Naive thymus-derived CD4-positive, alpha-beta T cell (primary cell): ENCODE measurements at regions not wholly inside any gene's neighbourhood (a gene's known extent, or its start where the extent isn't known, plus 50 kb on each side); places are given as distances from the start of the nearest gene placed in this dataset.

Experiments
- ATAC-seq: fragments of 150-1000 bp; cut with Tn5 transposase; 2 replicates; pipeline ENCODE4 v1.10.0; 2021; ENCODE audit warnings: mild to moderate bottlenecking, moderate library complexity
- CTCF ChIA-PET: fragments of 350-600 bp; sonication (Branson Sonifier 250); formaldehyde crosslinking; loops from one replicate; lab custom pipeline; 2021; ENCODE audit warnings: antibody characterized with exemption; lab: Charles Lee
- POLR2A ChIA-PET: fragments of 350-600 bp; sonication (Branson Sonifier 250); formaldehyde crosslinking; loops from one replicate; lab custom pipeline; 2021; ENCODE audit warnings: antibody characterized with exemption, inconsistent platforms; lab: Charles Lee
- DNase-seq, 9 donors: peaks; one replicate each; pipeline versions ENCODE4 v3.0.0 to v3.0.0-alpha.2; 2020 to 2022; ENCODE audit warnings: mixed read lengths in 1 of 9
- H3K27ac ChIP-seq: one replicate; pipeline ENCODE4 v1.7.0; 2013; ENCODE audit warnings: mild to moderate bottlenecking, low read depth, low read length, moderate library complexity
- H3K27me3 ChIP-seq, 2 donors: one replicate each; pipeline ENCODE4 v1.7.0; 2013; ENCODE audit warnings: low read length in 2 of 2, mild to moderate bottlenecking in 2 of 2, moderate library complexity in 2 of 2; ENCODE audit not compliant: control insufficient read depth in 2 of 2, insufficient read depth in 2 of 2
- H3K36me3 ChIP-seq, 3 experiments: 1 replicate in 2 of 3; 2 replicates in 1 of 3; pipeline ENCODE4 v1.7.0; 2013; ENCODE audit warnings: low read length in 3 of 3, mild to moderate bottlenecking in 3 of 3, moderate library complexity in 1 of 3; ENCODE audit not compliant: insufficient read depth in 3 of 3, control insufficient read depth in 2 of 3
- H3K4me1 ChIP-seq, 2 donors: one replicate each; pipeline ENCODE4 v1.7.0; 2013; ENCODE audit warnings: low read length in 2 of 2, mild to moderate bottlenecking in 2 of 2, moderate library complexity in 1 of 2; ENCODE audit not compliant: control insufficient read depth in 2 of 2, insufficient read depth in 2 of 2
- H3K4me3 ChIP-seq: 2 replicates; pipeline ENCODE4 v1.7.0; 2013; ENCODE audit warnings: mild to moderate bottlenecking, low read length
- H3K9me3 ChIP-seq, 3 experiments: 1 replicate in 2 of 3; 2 replicates in 1 of 3; pipeline ENCODE4 v1.7.0; 2013; ENCODE audit warnings: low read length in 3 of 3; ENCODE audit not compliant: control insufficient read depth in 2 of 3
- H3K27ac Mint-ChIP-seq, 9 donors: one replicate each; pipeline ENCODE4 v1.8.0; 2020 to 2022; ENCODE audit warnings: mixed read lengths in 9 of 9, mild to moderate bottlenecking in 8 of 9, moderate library complexity in 5 of 9, inconsistent platforms in 2 of 9
- H3K27me3 Mint-ChIP-seq, 5 donors: one replicate each; pipeline ENCODE4 v1.8.0; 2021 to 2022; ENCODE audit warnings: mixed read lengths in 5 of 5, mild to moderate bottlenecking in 1 of 5
- H3K36me3 Mint-ChIP-seq, 5 donors: one replicate each; pipeline ENCODE4 v1.8.0; 2020 to 2022; ENCODE audit warnings: mixed read lengths in 5 of 5, mild to moderate bottlenecking in 3 of 5, inconsistent platforms in 1 of 5
- H3K4me1 Mint-ChIP-seq, 7 donors: one replicate each; pipeline ENCODE4 v1.8.0; 2020 to 2022; ENCODE audit warnings: mixed read lengths in 7 of 7, mild to moderate bottlenecking in 3 of 7, inconsistent platforms in 1 of 7
- H3K4me3 Mint-ChIP-seq, 10 donors: one replicate each; pipeline ENCODE4 v1.8.0; 2020 to 2022; ENCODE audit warnings: mild to moderate bottlenecking in 10 of 10, mixed read lengths in 10 of 10, moderate library complexity in 6 of 10, inconsistent platforms in 2 of 10
- H3K9me3 Mint-ChIP-seq, 11 donors: one replicate each; pipeline ENCODE4 v1.8.0; 2020 to 2022; ENCODE audit warnings: mixed read lengths in 11 of 11, mild to moderate bottlenecking in 4 of 11, inconsistent platforms in 1 of 11, moderate library complexity in 1 of 11
- intact Hi-C, 2 donors: fragments of 100-400 bp; cut with micrococcal nuclease; formaldehyde crosslinking; loops; one replicate each; pipeline ENCODE4 v1.15.1; 2023

DNA sequence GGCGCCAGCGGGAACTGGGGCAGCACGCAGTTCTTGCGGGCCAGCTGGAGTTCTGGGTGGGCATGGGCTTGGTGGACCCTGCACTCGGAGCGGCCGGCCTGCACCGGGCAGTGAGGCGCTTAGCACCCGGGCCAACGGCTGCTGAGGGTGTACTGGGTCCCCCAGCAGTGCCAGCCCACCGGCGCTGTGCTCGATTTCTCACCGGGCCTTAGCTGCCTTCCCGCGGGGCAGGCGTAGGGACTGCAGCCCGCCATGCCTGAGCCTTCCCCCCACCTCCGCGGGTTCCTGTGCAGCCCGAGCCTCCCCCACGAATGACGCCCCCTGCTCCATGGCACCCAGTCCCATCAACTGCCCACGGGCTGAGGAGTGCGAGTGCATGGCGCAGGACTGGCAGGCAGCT, 168.8 kb downstream of the CD24 start:
- Histone ChIP-seq H3K9me3 (peaks cover 0 to 34% (median 0%) of the 10 kb centered on the region in 3 experiments), H3K36me3 (no peaks in the 10 kb centered on the region), H3K4me3 (no peak overlapping the region), H3K4me1 (no peaks in the 10 kb centered on the region), H3K27me3 (no peaks in the 10 kb centered on the region), H3K27ac (no peak overlapping the region)
- CTCF ChIA-PET = no interaction called here
- intact Hi-C loops = no loop called here
- Mint-ChIP-seq H3K4me1 (no peaks in the 10 kb centered on the region), H3K27me3 (peaks cover 2 to 25% (median 6%) of the 10 kb centered on the region in 5 donors), H3K27ac (no peak overlapping the region), H3K9me3 (peaks cover 12 to 52% (median 25%) of the 10 kb centered on the region in 11 donors), H3K4me3 (no peak overlapping the region), H3K36me3 (peaks cover 0 to 13% (median 6%) of the 10 kb centered on the region in 5 donors)
- ATAC-seq (no peak), DNase-seq (no peak)
- POLR2A ChIA-PET = no interaction called here

DNA sequence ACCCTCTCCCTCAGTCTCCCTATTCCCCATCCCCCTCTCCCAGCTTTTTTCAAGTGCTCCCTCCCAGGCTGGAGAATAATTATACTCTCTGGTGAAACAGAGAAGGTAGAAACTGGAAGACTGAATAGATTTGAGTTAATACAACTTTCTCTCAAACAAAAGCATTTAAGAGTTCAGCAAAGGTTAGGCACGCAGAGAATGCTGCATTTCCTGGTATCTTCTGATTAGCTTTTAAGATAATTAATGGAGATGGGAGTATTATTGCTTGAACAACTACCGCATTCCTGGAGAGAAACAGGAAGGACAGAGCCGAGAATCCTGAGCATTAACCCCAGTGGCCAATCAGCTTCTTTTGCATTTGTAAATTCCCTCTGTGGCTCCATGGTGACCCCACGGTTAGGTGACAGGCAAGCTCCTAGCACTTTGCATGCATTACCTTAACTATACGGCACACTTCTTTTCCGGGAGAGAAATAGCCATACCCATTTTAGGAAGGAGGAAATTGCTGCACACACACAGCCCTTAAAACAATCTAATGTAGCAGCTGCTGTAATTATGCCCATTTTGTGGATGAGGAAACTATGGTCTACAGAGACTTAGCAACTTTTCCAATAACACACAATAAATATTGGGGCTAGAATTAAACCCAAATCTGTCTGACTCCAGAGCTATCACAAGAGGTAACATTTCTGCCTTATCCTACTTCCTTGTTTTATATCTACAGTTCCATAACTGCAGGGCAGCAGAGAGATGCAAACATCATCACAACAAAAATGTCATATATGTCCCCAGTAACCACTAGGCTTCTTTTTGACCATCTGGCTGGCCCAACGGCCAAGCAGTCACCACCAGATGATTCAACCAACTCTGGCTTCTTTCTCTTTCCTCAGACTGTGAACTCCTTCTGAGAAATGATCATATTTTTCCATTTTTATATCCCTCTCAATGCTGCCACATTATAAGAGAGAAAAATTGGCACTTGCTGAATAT, 169.9 kb downstream of the CD24 start:
- H3K9me3 Mint-ChIP-seq = peaks cover 9 to 41% (median 16%) of the 10 kb centered on the region in 11 donors
- Histone ChIP-seq H3K9me3 (peaks cover 0 to 23% (median 0%) of the 10 kb centered on the region in 3 experiments), H3K4me3 (no peak overlapping the region), H3K36me3 (no peaks in the 10 kb centered on the region), H3K27ac (no peak overlapping the region), H3K4me1 (no peaks in the 10 kb centered on the region), H3K27me3 (no peaks in the 10 kb centered on the region)
- DNase-seq (no peak), ATAC-seq (no peak)
- intact Hi-C loops = no loop called here
- CTCF ChIA-PET = no interaction called here
- peaks cover 0 to 13% (median 6%) of the 10 kb centered on the region in 5 donors for H3K36me3 Mint-ChIP-seq
- peaks cover 2 to 34% (median 6%) of the 10 kb centered on the region in 5 donors for H3K27me3 Mint-ChIP-seq
- POLR2A ChIA-PET = no interaction called here
- H3K4me1 Mint-ChIP-seq = no peaks in the 10 kb centered on the region
- no peak overlapping the region for H3K27ac Mint-ChIP-seq
- H3K4me3 Mint-ChIP-seq = no peak overlapping the region

DNA sequence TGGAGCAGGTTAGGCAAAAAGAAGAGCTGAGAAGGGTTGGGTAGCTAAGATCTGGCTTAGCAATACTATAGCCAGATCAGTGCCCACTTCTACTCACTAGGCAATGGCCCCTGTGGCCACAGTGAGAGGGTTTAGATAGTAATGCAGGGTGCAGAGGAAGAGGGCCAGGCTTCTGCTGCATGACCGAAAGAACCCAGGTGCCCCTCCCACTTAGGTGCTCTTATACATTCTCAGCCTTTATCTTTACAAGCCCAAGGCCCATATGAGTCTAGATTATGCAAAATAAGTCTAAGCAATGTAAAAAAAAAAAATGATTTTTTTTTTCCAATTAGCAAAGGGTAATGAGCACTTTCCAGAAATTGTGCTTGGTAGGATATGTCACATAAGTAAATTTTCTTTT, 171.3 kb downstream of the CD24 start:
- peaks cover 0 to 3% (median 0%) of the 10 kb centered on the region in 5 donors for H3K36me3 Mint-ChIP-seq
- CTCF ChIA-PET = no interaction called here

DNA sequence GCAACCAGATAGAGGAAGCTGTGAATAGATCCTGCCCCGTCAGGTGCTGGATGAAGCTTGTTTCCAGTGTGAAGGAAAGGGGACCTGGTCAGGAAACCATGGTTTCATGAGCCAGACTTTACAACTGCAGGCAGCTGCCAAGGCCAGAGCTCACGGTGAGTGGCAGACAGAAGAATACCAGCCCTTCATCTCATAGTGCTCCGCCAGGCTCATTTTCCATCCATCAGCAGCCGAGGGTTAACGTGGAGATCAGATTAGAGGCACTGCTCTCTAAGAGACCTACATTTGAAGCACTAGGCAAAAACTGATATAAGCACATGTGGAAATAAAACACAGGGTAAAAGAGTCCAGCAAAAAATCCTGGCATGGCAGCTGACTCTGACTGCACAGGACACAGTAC, 172.4 kb downstream of the CD24 start:
- intact Hi-C loops = no loop called here
- DNase-seq (no peak), ATAC-seq (no peak)
- Histone ChIP-seq H3K27ac (no peak overlapping the region), H3K4me3 (no peak overlapping the region), H3K9me3 (no peaks in the 10 kb centered on the region), H3K4me1 (no peaks in the 10 kb centered on the region), H3K36me3 (no peaks in the 10 kb centered on the region), H3K27me3 (no peaks in the 10 kb centered on the region)
- H3K36me3 Mint-ChIP-seq = no peaks in the 10 kb centered on the region
- ChIA-PET POLR2A (no interaction called here), CTCF (no interaction called here)
- H3K27me3 Mint-ChIP-seq = peaks cover 0 to 29% (median 12%) of the 10 kb centered on the region in 5 donors
- peaks cover 0 to 16% (median 4%) of the 10 kb centered on the region in 11 donors for H3K9me3 Mint-ChIP-seq
- no peak overlapping the region for H3K27ac Mint-ChIP-seq
- H3K4me1 Mint-ChIP-seq = peaks cover 0 to 5% (median 0%) of the 10 kb centered on the region in 7 donors
- no peak overlapping the region for H3K4me3 Mint-ChIP-seq

More for the DNA sequence above, 171.3 kb downstream of the CD24 start:
- Mint-ChIP-seq H3K4me1 (peaks cover 0 to 5% (median 0%) of the 10 kb centered on the region in 7 donors), H3K27me3 (peaks cover under 1 to 30% (median 7%) of the 10 kb centered on the region in 5 donors), H3K9me3 (peaks cover under 1 to 26% (median 6%) of the 10 kb centered on the region in 11 donors), H3K4me3 (no peak overlapping the region), H3K27ac (no peak overlapping the region)
- POLR2A ChIA-PET = no interaction called here
- Histone ChIP-seq H3K27me3 (no peaks in the 10 kb centered on the region), H3K4me1 (no peaks in the 10 kb centered on the region), H3K27ac (no peak overlapping the region), H3K4me3 (no peak overlapping the region), H3K36me3 (no peaks in the 10 kb centered on the region), H3K9me3 (peaks cover 0 to 8% (median 0%) of the 10 kb centered on the region in 3 experiments)
- ATAC-seq (no peak), DNase-seq (no peak)
- intact Hi-C loops = no loop called here

DNA sequence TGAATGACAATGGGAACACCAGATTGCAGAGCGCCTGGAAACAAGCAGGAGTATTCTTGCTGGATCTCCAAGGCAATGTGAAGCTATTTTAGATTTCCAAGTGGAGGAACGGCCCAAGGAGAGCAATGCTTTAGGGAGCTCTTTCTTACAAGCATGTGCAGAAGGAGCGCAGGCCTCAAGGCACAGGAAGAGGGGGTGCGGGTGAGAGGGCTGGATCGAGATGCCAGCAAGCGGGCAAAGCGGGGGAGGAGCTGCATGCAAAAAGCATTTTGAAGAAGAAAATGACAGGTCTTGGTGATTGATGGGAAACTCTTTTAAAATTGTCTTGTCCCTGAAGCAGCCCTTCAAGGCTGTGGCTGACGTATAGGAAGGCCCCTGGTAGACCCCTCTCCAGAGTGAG, 171.9 kb downstream of the QRSL1 start:
- Mint-ChIP-seq H3K36me3 (no peaks in the 10 kb centered on the region), H3K9me3 (peaks cover 0 to 7% (median 0%) of the 10 kb centered on the region in 11 donors), H3K4me1 (peaks cover 0 to 5% (median 0%) of the 10 kb centered on the region in 7 donors), H3K4me3 (no peak overlapping the region), H3K27me3 (peaks cover 0 to 29% (median 13%) of the 10 kb centered on the region in 5 donors), H3K27ac (no peak overlapping the region)
- Histone ChIP-seq H3K27me3 (no peaks in the 10 kb centered on the region), H3K9me3 (no peaks in the 10 kb centered on the region), H3K36me3 (no peaks in the 10 kb centered on the region), H3K27ac (no peak overlapping the region), H3K4me1 (no peaks in the 10 kb centered on the region), H3K4me3 (no peak overlapping the region)
- ChIA-PET CTCF (no interaction called here), POLR2A (no interaction called here)
- ATAC-seq (no peak), DNase-seq (no peak)
- intact Hi-C loops = no loop called here

DNA sequence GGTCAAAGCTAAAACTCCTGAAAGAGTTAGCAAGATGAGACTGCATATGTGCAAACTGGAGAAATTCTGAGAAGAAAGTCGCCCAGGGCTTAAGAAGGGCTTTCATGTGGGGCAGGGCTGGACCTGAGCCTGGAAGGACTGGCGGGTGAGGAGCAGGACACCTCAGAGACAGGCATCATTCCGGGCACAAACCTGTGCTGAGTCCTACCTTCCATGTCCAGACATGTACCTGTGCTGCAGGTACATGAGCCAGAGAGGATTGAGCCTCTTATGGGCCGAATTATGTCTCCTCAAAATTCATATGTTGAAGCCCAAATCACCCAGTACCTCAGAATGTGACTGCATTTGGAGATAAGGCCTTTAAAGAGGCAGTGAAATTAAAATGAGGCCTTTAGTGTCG, 171.0 kb downstream of the QRSL1 start:
- no peak overlapping the region for H3K4me3 Mint-ChIP-seq
- intact Hi-C loops = no loop called here
- no peak overlapping the region for H3K4me3 ChIP-seq
- H3K27ac Mint-ChIP-seq = no peak overlapping the region
- DNase-seq = no peak
- no peak for ATAC-seq
- POLR2A ChIA-PET = no interaction called here
- peaks cover 0 to 6% (median 0%) of the 10 kb centered on the region in 11 donors for H3K9me3 Mint-ChIP-seq
- no peaks in the 10 kb centered on the region for H3K36me3 Mint-ChIP-seq
- no peaks in the 10 kb centered on the region for H3K9me3 ChIP-seq
- peaks cover 5 to 36% (median 19%) of the 10 kb centered on the region in 5 donors for H3K27me3 Mint-ChIP-seq
- H3K27ac ChIP-seq = no peak overlapping the region
- H3K27me3 ChIP-seq = no peaks in the 10 kb centered on the region
- H3K4me1 Mint-ChIP-seq = peaks cover 0 to 5% (median 0%) of the 10 kb centered on the region in 7 donors
- H3K4me1 ChIP-seq = no peaks in the 10 kb centered on the region
- H3K36me3 ChIP-seq = no peaks in the 10 kb centered on the region
- CTCF ChIA-PET = no interaction called here
